Ammon's horn (tissue), 1 donor: ENCODE measurements at regions not wholly inside any gene's neighbourhood (a gene's known extent, or its start where the extent isn't known, plus 50 kb on each side); places are given as distances from the start of the nearest gene placed in this dataset.

ENCODE experiments used
- DNase-seq: peaks from one replicate; pipeline ENCODE4 v3.0.0-alpha.2; 2016; ENCODE audit warnings: low spot score

DNA sequence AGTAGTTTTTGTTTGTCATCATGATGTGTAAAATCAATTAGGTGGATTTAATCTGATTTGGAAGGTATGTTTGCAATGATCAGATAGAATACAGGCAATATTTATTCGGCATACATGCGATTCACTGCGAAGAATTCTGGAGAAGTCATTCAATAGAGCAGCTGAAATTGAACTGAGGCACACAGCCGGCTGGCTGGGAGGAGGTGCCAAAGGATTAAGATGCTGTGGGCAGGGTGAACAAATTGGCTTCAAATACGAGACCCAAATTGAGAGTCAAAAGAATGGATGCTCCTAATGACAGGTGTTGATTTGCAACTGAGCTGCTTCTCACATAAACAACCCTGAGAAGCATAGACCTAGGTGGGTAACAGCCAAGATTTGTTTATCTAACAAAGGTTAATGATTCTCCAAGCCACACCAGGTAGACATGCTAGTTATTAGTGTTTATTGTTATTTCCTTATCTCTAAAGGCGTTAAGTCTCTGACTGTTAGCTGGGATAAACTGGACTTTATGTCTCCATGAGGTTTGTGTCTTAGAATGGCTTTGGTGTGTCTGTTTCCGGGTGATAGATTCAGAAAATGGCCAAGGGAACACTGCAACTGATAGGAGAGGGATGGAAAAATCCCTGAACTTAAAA lies 55.3 kb upstream of the CLINT1 start:
- DNase-seq, result no peak

GRCh38 chr5:157913575-157913974 lies 54.6 kb upstream of the CLINT1 start:
- no peak for DNase-seq

- DNase-seq, result no peak
These were observed 53.8 kb upstream of the CLINT1 start for GRCh38 chr5:157912621-157913325.

DNA sequence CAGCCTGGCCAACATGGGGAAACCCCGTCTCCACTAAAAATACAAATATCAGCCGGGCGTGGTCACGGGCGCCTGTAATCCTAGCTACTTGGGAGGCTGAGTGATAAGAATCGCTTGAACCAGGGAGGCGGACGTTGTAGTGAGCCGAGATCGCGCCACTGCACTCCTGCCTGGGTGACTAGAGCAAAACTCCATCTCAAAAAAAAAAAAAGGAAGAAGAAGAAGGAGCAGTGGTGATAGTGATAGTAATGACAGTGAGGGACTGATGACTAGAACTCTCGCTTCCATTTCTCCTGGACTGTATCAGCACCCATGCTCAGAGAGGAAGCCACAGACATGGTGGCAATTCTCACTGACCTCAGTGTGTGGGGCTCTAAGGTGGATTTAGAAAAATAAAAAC lies 52.6 kb upstream of the CLINT1 start:
- no peak for DNase-seq
